NCI-H2107 (cell line): ENCODE measurements at regions not wholly inside any gene's neighbourhood (a gene's known extent, or its start where the extent isn't known, plus 50 kb on each side); places are given as distances from the start of the nearest gene placed in this dataset.

Source experiments
- DNase-seq: peaks from one replicate; lab custom pipeline; 2025; lab: John Stamatoyannopoulos, UW

- DNase-seq = no peak
These were observed 437.4 kb downstream of the RND3 start for GRCh38 chr2:150050036-150050435.

GRCh38 chr2:150047620-150048222, 439.7 kb downstream of the RND3 start:
- no peak for DNase-seq

GRCh38 chr2:150046810-150047209, 440.7 kb downstream of the RND3 start:
- no peak for DNase-seq

- DNase-seq = no peak
These were observed 441.3 kb downstream of the RND3 start for GRCh38 chr2:150046211-150046610.

GRCh38 chr2:150045601-150046000, 441.9 kb downstream of the RND3 start:
- DNase-seq = no peak

GRCh38 chr2:150043172-150043500, 444.3 kb downstream of the RND3 start:
- DNase-seq = no peak

- DNase-seq = no peak
These were observed 444.8 kb downstream of the RND3 start for GRCh38 chr2:150042500-150043171.

GRCh38 chr2:150041722-150042425, 445.6 kb downstream of the RND3 start:
- DNase-seq = no peak

- no peak for DNase-seq
These were observed 449.0 kb upstream of the MMADHC start for GRCh38 chr2:150036622-150037021.

GRCh38 chr2:150034665-150035064, 447.1 kb upstream of the MMADHC start:
- DNase-seq = no peak

GRCh38 chr2:150030436-150031190, 443.0 kb upstream of the MMADHC start:
- no peak for DNase-seq

GRCh38 chr2:150028322-150028721, 440.7 kb upstream of the MMADHC start:
- no peak for DNase-seq

- no peak for DNase-seq
These were observed 439.6 kb upstream of the MMADHC start for GRCh38 chr2:150027164-150027563.

GRCh38 chr2:150023663-150024062, 436.1 kb upstream of the MMADHC start:
- no peak for DNase-seq

GRCh38 chr2:150023044-150023443, 435.5 kb upstream of the MMADHC start:
- no peak for DNase-seq

GRCh38 chr2:150020937-150021673, 433.5 kb upstream of the MMADHC start:
- DNase-seq = no peak

- no peak for DNase-seq
These were observed 432.6 kb upstream of the MMADHC start for GRCh38 chr2:150020221-150020620.

GRCh38 chr2:150019063-150019462, 431.5 kb upstream of the MMADHC start:
- DNase-seq = no peak

- DNase-seq = no peak
These were observed 425.4 kb upstream of the MMADHC start for GRCh38 chr2:150012986-150013385.

GRCh38 chr2:150011161-150011730, 423.7 kb upstream of the MMADHC start:
- no peak for DNase-seq

GRCh38 chr2:150008901-150009300, 421.3 kb upstream of the MMADHC start:
- DNase-seq = no peak
